ENCODE measurements at regions not wholly inside any gene's neighbourhood (a gene's known extent, or its start where the extent isn't known, plus 50 kb on each side); places are given as distances from the start of the nearest gene placed in this dataset.

DNA sequence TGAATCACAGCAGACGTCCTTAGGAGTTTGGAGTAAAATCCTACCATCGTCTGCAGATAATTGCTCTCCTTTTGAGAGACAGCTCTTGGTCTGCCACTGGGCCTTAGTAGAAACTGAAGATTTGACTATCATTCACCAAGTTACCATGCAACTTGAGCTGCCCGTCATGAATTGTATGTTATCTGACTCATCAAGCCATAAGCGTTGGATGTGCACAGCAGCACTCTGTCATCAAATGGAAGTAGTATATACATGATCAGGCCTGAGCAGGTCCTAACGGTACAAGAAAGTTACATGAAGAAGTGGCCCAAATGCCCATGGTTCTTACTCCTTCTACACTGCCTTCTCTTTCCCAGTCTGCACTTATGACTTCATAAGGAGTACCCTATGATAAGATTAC is 317.8 kb downstream of the GPATCH2 start:
- TF ChIP-seq, protein P1, sequence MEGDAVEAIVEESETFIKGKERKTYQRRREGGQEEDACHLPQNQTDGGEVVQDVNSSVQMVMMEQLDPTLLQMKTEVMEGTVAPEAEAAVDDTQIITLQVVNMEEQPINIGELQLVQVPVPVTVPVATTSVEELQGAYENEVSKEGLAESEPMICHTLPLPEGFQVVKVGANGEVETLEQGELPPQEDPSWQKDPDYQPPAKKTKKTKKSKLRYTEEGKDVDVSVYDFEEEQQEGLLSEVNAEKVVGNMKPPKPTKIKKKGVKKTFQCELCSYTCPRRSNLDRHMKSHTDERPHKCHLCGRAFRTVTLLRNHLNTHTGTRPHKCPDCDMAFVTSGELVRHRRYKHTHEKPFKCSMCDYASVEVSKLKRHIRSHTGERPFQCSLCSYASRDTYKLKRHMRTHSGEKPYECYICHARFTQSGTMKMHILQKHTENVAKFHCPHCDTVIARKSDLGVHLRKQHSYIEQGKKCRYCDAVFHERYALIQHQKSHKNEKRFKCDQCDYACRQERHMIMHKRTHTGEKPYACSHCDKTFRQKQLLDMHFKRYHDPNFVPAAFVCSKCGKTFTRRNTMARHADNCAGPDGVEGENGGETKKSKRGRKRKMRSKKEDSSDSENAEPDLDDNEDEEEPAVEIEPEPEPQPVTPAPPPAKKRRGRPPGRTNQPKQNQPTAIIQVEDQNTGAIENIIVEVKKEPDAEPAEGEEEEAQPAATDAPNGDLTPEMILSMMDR (IDR thresholded peaks at IDR 0.05) = no peak
- H3K27ac ChIP-seq = no peak overlapping the region
- H3K36me3 ChIP-seq = no peaks in the 10 kb centered on the region
- H3K4me3 ChIP-seq (ENCODE audit: low read depth in 1 of 2, low read length in 1 of 2) = no peak overlapping the region
- H3K27me3 ChIP-seq = no peaks in the 10 kb centered on the region
- H3K9me3 ChIP-seq = no peaks in the 10 kb centered on the region
- H3K4me1 ChIP-seq (ENCODE audit: control insufficient read depth in 1 of 2, insufficient read depth in 1 of 2, low read depth in 1 of 2, low read length in 1 of 2) = no peaks in the 10 kb centered on the region

DNA sequence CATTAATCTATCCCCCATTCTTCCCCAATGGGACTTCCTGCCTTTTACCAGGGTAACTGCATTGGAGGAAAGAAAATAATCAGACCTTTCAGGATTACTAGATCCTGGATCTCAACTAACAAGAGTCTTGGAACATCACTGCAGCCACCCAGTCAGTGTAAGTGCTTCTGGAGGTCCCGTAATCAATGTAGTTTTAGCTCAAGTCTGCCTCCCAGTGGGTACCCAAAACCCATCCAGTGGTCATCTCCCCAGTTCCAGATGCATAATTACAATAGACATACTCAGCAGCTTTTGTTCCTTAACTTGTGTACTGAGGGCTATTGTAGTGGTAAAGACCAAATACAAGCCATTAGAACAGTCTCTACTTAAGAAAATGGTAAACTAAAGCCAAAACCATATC is 319.1 kb downstream of the GPATCH2 start:
- Histone ChIP-seq H3K36me3 (no peaks in the 10 kb centered on the region), H3K4me3 (ENCODE audit: low read depth in 1 of 2, low read length in 1 of 2) (no peak overlapping the region), H3K4me1 (ENCODE audit: control insufficient read depth in 1 of 2, insufficient read depth in 1 of 2, low read depth in 1 of 2, low read length in 1 of 2) (no peaks in the 10 kb centered on the region), H3K27ac (no peak overlapping the region), H3K9me3 (no peaks in the 10 kb centered on the region), H3K27me3 (no peaks in the 10 kb centered on the region)
- TF ChIP-seq, protein P1 (IDR thresholded peaks at IDR 0.05) = no peak

DNA sequence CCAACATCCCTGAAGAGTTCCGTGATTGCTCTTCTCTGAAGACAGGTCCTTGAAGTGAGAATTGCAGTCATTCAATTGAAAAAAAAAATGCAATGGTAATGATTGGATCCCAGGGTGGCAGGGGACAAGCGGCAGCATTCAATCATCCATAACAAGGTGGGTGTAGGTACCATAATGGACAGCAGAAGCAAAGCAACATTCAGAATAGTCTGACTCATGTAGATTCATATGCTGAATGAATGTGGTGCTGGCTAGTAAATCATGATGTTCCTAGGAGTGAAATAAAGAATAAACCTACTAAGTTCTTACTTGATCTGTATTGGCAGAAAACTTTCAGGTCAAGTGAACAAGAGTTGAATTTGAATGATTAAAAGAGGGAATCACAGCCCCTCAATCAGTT is 319.6 kb downstream of the GPATCH2 start:
- Histone ChIP-seq H3K27ac (no peak overlapping the region), H3K27me3 (no peaks in the 10 kb centered on the region), H3K9me3 (no peaks in the 10 kb centered on the region), H3K36me3 (no peaks in the 10 kb centered on the region), H3K4me3 (ENCODE audit: low read depth in 1 of 2, low read length in 1 of 2) (no peak overlapping the region), H3K4me1 (ENCODE audit: control insufficient read depth in 1 of 2, insufficient read depth in 1 of 2, low read depth in 1 of 2, low read length in 1 of 2) (no peaks in the 10 kb centered on the region)
- TF ChIP-seq, protein P1 (IDR thresholded peaks at IDR 0.05) = no peak

DNA sequence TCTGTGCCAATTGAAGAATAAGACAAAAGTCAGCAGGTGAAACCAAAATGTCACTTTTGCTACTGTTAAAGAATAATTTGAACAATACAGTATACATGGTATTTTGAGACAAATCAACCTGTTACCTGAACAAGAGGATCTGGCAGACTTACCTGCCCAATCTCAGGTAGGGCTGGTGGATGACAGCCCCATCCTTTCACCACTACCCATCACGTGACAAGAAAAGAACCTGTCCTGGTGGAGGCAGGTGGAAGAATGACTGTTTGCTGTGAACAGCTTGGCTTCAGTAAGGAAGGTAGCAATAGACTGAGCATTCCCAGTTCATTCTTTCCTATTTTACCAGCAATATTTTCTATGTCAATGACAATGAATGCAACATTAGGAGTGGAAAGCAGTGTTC is 349.6 kb downstream of the GPATCH2 start:
- TF ChIP-seq, protein P1 (IDR thresholded peaks at IDR 0.05) = no peak

DNA sequence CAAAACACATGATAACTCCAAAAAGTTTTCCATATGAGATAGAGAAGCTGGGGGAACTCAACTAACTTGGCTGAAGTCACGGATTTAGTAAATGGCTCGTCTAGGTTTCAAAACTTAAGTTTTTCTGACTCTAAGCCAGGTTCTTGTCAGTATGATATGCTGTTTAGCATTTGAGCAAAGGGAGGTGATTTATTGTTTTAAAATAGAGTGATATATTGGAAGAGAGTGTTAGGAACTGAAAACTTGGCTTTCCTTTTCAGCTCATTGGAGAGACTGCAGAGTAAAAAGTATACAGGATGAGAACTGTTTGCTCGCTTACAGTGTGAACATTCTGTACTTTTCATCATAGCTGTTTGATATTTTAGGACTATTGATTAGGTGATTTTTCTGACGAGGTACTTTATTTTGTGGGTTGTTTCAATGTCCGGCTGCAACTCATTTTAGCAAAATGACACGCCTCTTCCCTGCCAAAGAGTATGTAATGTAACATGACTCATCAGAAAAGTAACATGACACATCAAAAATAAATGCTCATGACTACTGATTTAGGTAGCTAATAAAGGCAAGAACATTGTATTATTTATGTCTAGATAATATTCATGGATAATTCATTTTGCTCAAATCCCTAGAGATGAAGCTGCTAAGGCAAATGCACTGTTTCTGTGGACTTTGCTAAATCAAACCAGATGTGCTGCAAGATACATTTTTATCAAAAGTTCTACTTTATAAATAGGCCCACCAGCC is 355.1 kb downstream of the GPATCH2 start:
- H3K4me3 ChIP-seq (ENCODE audit: low read depth in 1 of 2, low read length in 1 of 2) = no peak overlapping the region
- H3K27me3 ChIP-seq = no peaks in the 10 kb centered on the region
- TF ChIP-seq, protein P1 (IDR thresholded peaks at IDR 0.05) = no peak
- H3K36me3 ChIP-seq = no peaks in the 10 kb centered on the region
- H3K27ac ChIP-seq = no peak overlapping the region
- no peaks in the 10 kb centered on the region for H3K9me3 ChIP-seq
- H3K4me1 ChIP-seq (ENCODE audit: control insufficient read depth in 1 of 2, insufficient read depth in 1 of 2, low read depth in 1 of 2, low read length in 1 of 2) = no peaks in the 10 kb centered on the region

More for the DNA sequence above, 349.6 kb downstream of the GPATCH2 start:
- Histone ChIP-seq H3K4me1 (ENCODE audit: control insufficient read depth in 1 of 2, insufficient read depth in 1 of 2, low read depth in 1 of 2, low read length in 1 of 2) (no peaks in the 10 kb centered on the region), H3K9me3 (no peaks in the 10 kb centered on the region), H3K27me3 (no peaks in the 10 kb centered on the region), H3K27ac (no peak overlapping the region), H3K4me3 (ENCODE audit: low read depth in 1 of 2, low read length in 1 of 2) (no peak overlapping the region), H3K36me3 (no peaks in the 10 kb centered on the region)
